Spleen (tissue), 7 donors: ENCODE measurements at regions not wholly inside any gene's neighbourhood (a gene's known extent, or its start where the extent isn't known, plus 50 kb on each side); places are given as distances from the start of the nearest gene placed in this dataset.

Experiments
- CTCF ChIP-seq, 11 experiments: fragments of 200-600 bp in 7 of 11; fragments of 450-650 bp in 4 of 11; sonication (generic) in 4 of 11; IDR thresholded peaks in 8 of 11; conservative IDR thresholded peaks in 3 of 11; 1 replicate in 7 of 11; 2 replicates in 4 of 11; pipeline versions ENCODE4 v1.4.0 to v1.8.0; 2016 to 2021; ENCODE audit warnings: antibody characterized with exemption in 11 of 11, inconsistent platforms in 4 of 11, mild to moderate bottlenecking in 1 of 11
- POLR2AphosphoS5 ChIP-seq, 3 donors: sonication (generic); formaldehyde crosslinking; IDR thresholded peaks; one replicate each; pipeline ENCODE4 v1.5.1; 2017; ENCODE audit warnings: antibody characterized with exemption in 3 of 3
- donor health status: DM: no; HTN: no; CAD: no; lungs with moderate emphysema.
- donor health status: DM: no; HTN: no; CAD: no.
- donor health status: DM: no; HTN: no; CAD: no.

GRCh38 chr18:28952339-28952738 is 775.4 kb upstream of the CDH2 start:
- TF ChIP-seq CTCF (IDR thresholded peaks at IDR 0.05 in 8 of 11, conservative IDR thresholded peaks at IDR 0.05 in 3 of 11) (no peak), POLR2AphosphoS5 (IDR thresholded peaks at IDR 0.05) (no peak)
